Neural cell (in vitro differentiated cells): ENCODE measurements at regions not wholly inside any gene's neighbourhood (a gene's known extent, or its start where the extent isn't known, plus 50 kb on each side); places are given as distances from the start of the nearest gene placed in this dataset.

Source experiments
- H2AFZ ChIP-seq: fragments of 200-600, 300-800 bp; sonication (generic), shearing (Covaris generic); 2 replicates; pipeline ENCODE4 v1.6.0; 2014; ENCODE audit warnings: low read depth, mild to moderate bottlenecking, antibody characterized with exemption, low read length, moderate library complexity
- H3F3A ChIP-seq: fragments of 200-600 bp; shearing (Covaris generic); 2 replicates; pipeline ENCODE4 v1.6.1; 2016; ENCODE audit warnings: mild to moderate bottlenecking, moderate library complexity, mixed read lengths, antibody characterized with exemption, low read length; ENCODE audit not compliant: insufficient read depth, poor library complexity, severe bottlenecking
- H3K27ac ChIP-seq: fragments of 200-600, 300-800 bp; sonication (generic), shearing (Covaris generic); 2 replicates; pipeline ENCODE4 v1.5.1; 2014; ENCODE audit warnings: mild to moderate bottlenecking, low read length, moderate library complexity
- H3K27me3 ChIP-seq: fragments of 300-800, 200-600 bp; sonication (generic), shearing (Covaris generic); 2 replicates; pipeline ENCODE4 v1.6.0; 2014; ENCODE audit warnings: mild to moderate bottlenecking, low read depth, low read length, moderate library complexity; ENCODE audit not compliant: insufficient read depth
- H3K36me3 ChIP-seq: fragments of 300-800, 200-600 bp; sonication (generic), shearing (Covaris generic); 2 replicates; pipeline ENCODE4 v1.5.1; 2014; ENCODE audit warnings: mild to moderate bottlenecking, antibody characterized with exemption, low read length, moderate library complexity; ENCODE audit not compliant: insufficient read depth
- H3K4me2 ChIP-seq: fragments of 300-800, 200-600 bp; sonication (generic), shearing (Covaris generic); 2 replicates; pipeline ENCODE4 v1.6.0; 2014; ENCODE audit warnings: mild to moderate bottlenecking, low read length
- H3K4me3 ChIP-seq: fragments of 300-800, 200-600 bp; sonication (generic), shearing (Covaris generic); 2 replicates; pipeline ENCODE4 v1.5.1; 2014; ENCODE audit warnings: mild to moderate bottlenecking, low read length, moderate library complexity
- H3K79me2 ChIP-seq: fragments of 200-600 bp; shearing (Covaris generic); replicated peaks from 2 replicates; pipeline ENCODE4 v1.6.0; 2014; ENCODE audit warnings: mild to moderate bottlenecking, low read length, moderate library complexity; ENCODE audit not compliant: insufficient read depth
- H3K9ac ChIP-seq: fragments of 300-800, 200-600 bp; sonication (generic), shearing (Covaris generic); 2 replicates; pipeline ENCODE4 v1.6.1; 2016; ENCODE audit warnings: mild to moderate bottlenecking, low read length, mixed read lengths
- H3K9me2 ChIP-seq: fragments of 200-600 bp; shearing (Covaris generic); 2 replicates; pipeline ENCODE4 v1.6.1; 2016; ENCODE audit warnings: mild to moderate bottlenecking, low read length, mixed read lengths; ENCODE audit not compliant: insufficient read depth
- H3K9me3 ChIP-seq: fragments of 200-600, 300-800 bp; sonication (generic), shearing (Covaris generic); 2 replicates; pipeline ENCODE4 v1.6.1; 2016; ENCODE audit warnings: mild to moderate bottlenecking, mixed run types, low read length, moderate library complexity, mixed read lengths
- H4K20me1 ChIP-seq: fragments of 200-600 bp; shearing (Covaris generic); 2 replicates; pipeline ENCODE4 v1.6.1; 2016; ENCODE audit warnings: mild to moderate bottlenecking, mixed run types; ENCODE audit not compliant: insufficient read depth
- CTCF ChIP-seq: fragments of 450-650 bp; IDR thresholded peaks from 2 replicates; pipeline ENCODE4 v1.5.1; 2014; ENCODE audit warnings: antibody characterized with exemption, mild to moderate bottlenecking, moderate library complexity; ENCODE audit not compliant: poor library complexity, severe bottlenecking
- EP300 ChIP-seq: fragments of 450-650 bp; conservative IDR thresholded peaks from 2 replicates; pipeline ENCODE4 v1.6.1; 2014; ENCODE audit warnings: antibody characterized with exemption, mild to moderate bottlenecking, moderate library complexity; ENCODE audit not compliant: poor library complexity, severe bottlenecking
- EZH2 ChIP-seq: fragments of 200-600, 300-800 bp; shearing (Covaris generic), sonication (generic); IDR thresholded peaks from 2 replicates; pipeline ENCODE4 v1.6.1; 2014; ENCODE audit warnings: antibody characterized with exemption, low read length, borderline replicate concordance, mild to moderate bottlenecking; ENCODE audit not compliant: insufficient read depth, poor library complexity, severe bottlenecking
- MXI1 ChIP-seq: fragments of 450-650 bp; conservative IDR thresholded peaks from 2 replicates; pipeline ENCODE4 v1.6.1; 2014; ENCODE audit warnings: antibody characterized with exemption, mild to moderate bottlenecking; ENCODE audit not compliant: poor library complexity, severe bottlenecking
- POLR2AphosphoS5 ChIP-seq: IDR thresholded peaks from 2 replicates; pipeline ENCODE4 v1.6.1; 2012
- RAD21 ChIP-seq: fragments of 450-650 bp; conservative IDR thresholded peaks from 2 replicates; pipeline ENCODE4 v1.6.1; 2014; ENCODE audit warnings: antibody characterized with exemption, mild to moderate bottlenecking, moderate library complexity
- REST ChIP-seq: IDR thresholded peaks from 2 replicates; pipeline ENCODE4 v1.6.1; 2012; ENCODE audit warnings: borderline replicate concordance
- SMC3 ChIP-seq: fragments of 450-650 bp; conservative IDR thresholded peaks from 2 replicates; pipeline ENCODE4 v1.6.1; 2014; ENCODE audit warnings: antibody characterized with exemption, mild to moderate bottlenecking, moderate library complexity; ENCODE audit not compliant: poor library complexity
- TAF1 ChIP-seq: IDR thresholded peaks from 2 replicates; pipeline ENCODE4 v1.6.1; 2012; ENCODE audit warnings: low read depth

- TF ChIP-seq TAF1 (no peak), EP300 (no peak), MXI1 (no peak), EZH2 (no peak), REST (no peak)
- H3K4me3 ChIP-seq = no peak overlapping the region
- no peak overlapping the region for H2AFZ ChIP-seq
- H3K36me3 ChIP-seq = no peaks in the 10 kb centered on the region
- no peaks in the 10 kb centered on the region for H3F3A ChIP-seq
- H3K9ac ChIP-seq = no peak overlapping the region
- H3K9me2 ChIP-seq = no peaks in the 10 kb centered on the region
- no peaks in the 10 kb centered on the region for H3K27me3 ChIP-seq
- no peaks in the 10 kb centered on the region for H3K79me2 ChIP-seq
- no peaks in the 10 kb centered on the region for H4K20me1 ChIP-seq
- H3K9me3 ChIP-seq = no peaks in the 10 kb centered on the region
- H3K4me2 ChIP-seq = no peak overlapping the region
- H3K27ac ChIP-seq = no peak overlapping the region
These were observed 110.6 kb upstream of the PRMT8 start for GRCh38 chr12:3380200-3381043.

- H3K36me3 ChIP-seq = no peaks in the 10 kb centered on the region
- H3K4me3 ChIP-seq = no peak overlapping the region
- H4K20me1 ChIP-seq = no peaks in the 10 kb centered on the region
- H3K27me3 ChIP-seq = no peaks in the 10 kb centered on the region
- H3F3A ChIP-seq = no peaks in the 10 kb centered on the region
- H2AFZ ChIP-seq = no peak overlapping the region
- no peaks in the 10 kb centered on the region for H3K79me2 ChIP-seq
- H3K9ac ChIP-seq = no peak overlapping the region
- no peak overlapping the region for H3K27ac ChIP-seq
- no peak for TF ChIP-seq EP300
- TF ChIP-seq EZH2 = no peak
- no peak for TF ChIP-seq MXI1
- no peak overlapping the region for H3K4me2 ChIP-seq
- H3K9me2 ChIP-seq = no peaks in the 10 kb centered on the region
- no peaks in the 10 kb centered on the region for H3K9me3 ChIP-seq
These were observed 109.7 kb upstream of the PRMT8 start for GRCh38 chr12:3381059-3382047.

- no peak for TF ChIP-seq EP300
- TF ChIP-seq EZH2 = no peak
- TF ChIP-seq MXI1 = no peak
- TF ChIP-seq CTCF = no peak
- no peak for TF ChIP-seq TAF1
- no peak for TF ChIP-seq SMC3
- no peak for TF ChIP-seq REST
- TF ChIP-seq RAD21 = no peak
- no peak for TF ChIP-seq POLR2AphosphoS5
- no peak overlapping the region for H3K4me3 ChIP-seq
- no peaks in the 10 kb centered on the region for H3K36me3 ChIP-seq
These were observed 101.0 kb upstream of the PRMT8 start for GRCh38 chr12:3389986-3390385.

More at GRCh38 chr12:3389986-3390385, 101.0 kb upstream of the PRMT8 start:
- H3K9me2 ChIP-seq = no peaks in the 10 kb centered on the region
- no peaks in the 10 kb centered on the region for H3K79me2 ChIP-seq
- H4K20me1 ChIP-seq = no peaks in the 10 kb centered on the region
- no peaks in the 10 kb centered on the region for H3F3A ChIP-seq
- H2AFZ ChIP-seq = no peak overlapping the region
- H3K27ac ChIP-seq = no peak overlapping the region
- no peak overlapping the region for H3K9ac ChIP-seq
- no peaks in the 10 kb centered on the region for H3K27me3 ChIP-seq
- no peak overlapping the region for H3K4me2 ChIP-seq
- no peaks in the 10 kb centered on the region for H3K9me3 ChIP-seq
